22Rv1 (cell line): ENCODE measurements at regions not wholly inside any gene's neighbourhood (a gene's known extent, or its start where the extent isn't known, plus 50 kb on each side); places are given as distances from the start of the nearest gene placed in this dataset.

Source experiments
- ZFX ChIP-seq: fragments of 450-650 bp; IDR thresholded peaks from 2 replicates; pipeline ENCODE4 v1.6.1; 2017; ENCODE audit warnings: antibody characterized with exemption, borderline replicate concordance
- TF ChIP-seq, protein P1 (sequence below): fragments of 450-650 bp; IDR thresholded peaks from 2 replicates; pipeline ENCODE4 v1.5.1; 2017; ENCODE audit warnings: mild to moderate bottlenecking

GRCh38 chr14:86543521-86543920 is 1013.6 kb downstream of the FLRT2 start:
- TF ChIP-seq, protein P1, sequence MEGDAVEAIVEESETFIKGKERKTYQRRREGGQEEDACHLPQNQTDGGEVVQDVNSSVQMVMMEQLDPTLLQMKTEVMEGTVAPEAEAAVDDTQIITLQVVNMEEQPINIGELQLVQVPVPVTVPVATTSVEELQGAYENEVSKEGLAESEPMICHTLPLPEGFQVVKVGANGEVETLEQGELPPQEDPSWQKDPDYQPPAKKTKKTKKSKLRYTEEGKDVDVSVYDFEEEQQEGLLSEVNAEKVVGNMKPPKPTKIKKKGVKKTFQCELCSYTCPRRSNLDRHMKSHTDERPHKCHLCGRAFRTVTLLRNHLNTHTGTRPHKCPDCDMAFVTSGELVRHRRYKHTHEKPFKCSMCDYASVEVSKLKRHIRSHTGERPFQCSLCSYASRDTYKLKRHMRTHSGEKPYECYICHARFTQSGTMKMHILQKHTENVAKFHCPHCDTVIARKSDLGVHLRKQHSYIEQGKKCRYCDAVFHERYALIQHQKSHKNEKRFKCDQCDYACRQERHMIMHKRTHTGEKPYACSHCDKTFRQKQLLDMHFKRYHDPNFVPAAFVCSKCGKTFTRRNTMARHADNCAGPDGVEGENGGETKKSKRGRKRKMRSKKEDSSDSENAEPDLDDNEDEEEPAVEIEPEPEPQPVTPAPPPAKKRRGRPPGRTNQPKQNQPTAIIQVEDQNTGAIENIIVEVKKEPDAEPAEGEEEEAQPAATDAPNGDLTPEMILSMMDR = no peak
- no peak for TF ChIP-seq ZFX
